Left lung (tissue), 4 donors: ENCODE measurements at regions not wholly inside any gene's neighbourhood (a gene's known extent, or its start where the extent isn't known, plus 50 kb on each side); places are given as distances from the start of the nearest gene placed in this dataset.

Source experiments
- ATAC-seq: fragments of 200-7000 bp; cut with Tn5 transposase; one replicate; pipeline ENCODE4 v1.9.1; 2020; ENCODE audit warnings: moderate library complexity
- DNase-seq, 4 donors: peaks; one replicate each; pipeline ENCODE4 v3.0.0-alpha.2; 2013 to 2020
- H3K27ac ChIP-seq, 2 donors: fragments of 200-600 bp; sonication (generic) in 1 of 2; one replicate each; pipeline versions ENCODE4 v1.5.0 to v1.8.0; 2020 to 2021
- H3K27me3 ChIP-seq, 2 donors: fragments of 200-600 bp; sonication (generic) in 1 of 2; one replicate each; pipeline versions ENCODE4 v1.5.0 to v1.8.0; 2020 to 2021
- H3K36me3 ChIP-seq, 2 donors: fragments of 200-600 bp; sonication (generic) in 1 of 2; one replicate each; pipeline versions ENCODE4 v1.5.0 to v1.8.0; 2020 to 2021
- H3K4me1 ChIP-seq, 2 donors: fragments of 200-600 bp; one replicate each; pipeline ENCODE4 v1.8.0; 2021
- H3K4me3 ChIP-seq, 2 donors: fragments of 200-600 bp; sonication (generic) in 1 of 2; one replicate each; pipeline versions ENCODE4 v1.5.0 to v1.8.0; 2020 to 2021; ENCODE audit warnings: mild to moderate bottlenecking in 1 of 2
- H3K9me3 ChIP-seq, 2 donors: fragments of 200-600 bp; sonication (generic) in 1 of 2; one replicate each; pipeline versions ENCODE4 v1.5.0 to v1.8.0; 2020 to 2021
- intact Hi-C, 2 donors: fragments of 100-400 bp; cut with DNase I; formaldehyde crosslinking; loops; one replicate each; pipeline versions ENCODE4 v1.11.2 to v1.14.2; 2022
- TF ChIP-seq, protein P1 (sequence below), 2 donors: fragments of 200-600 bp; sonication (generic) in 1 of 2; IDR thresholded peaks; one replicate each; pipeline versions ENCODE4 v1.5.0 to v1.8.0; 2021; ENCODE audit warnings: antibody characterized with exemption in 2 of 2
- donor health status: DM: no; HTN: yes; CAD: no.
- donor health status: DM: no; HTN: no; CAD: no.

DNA sequence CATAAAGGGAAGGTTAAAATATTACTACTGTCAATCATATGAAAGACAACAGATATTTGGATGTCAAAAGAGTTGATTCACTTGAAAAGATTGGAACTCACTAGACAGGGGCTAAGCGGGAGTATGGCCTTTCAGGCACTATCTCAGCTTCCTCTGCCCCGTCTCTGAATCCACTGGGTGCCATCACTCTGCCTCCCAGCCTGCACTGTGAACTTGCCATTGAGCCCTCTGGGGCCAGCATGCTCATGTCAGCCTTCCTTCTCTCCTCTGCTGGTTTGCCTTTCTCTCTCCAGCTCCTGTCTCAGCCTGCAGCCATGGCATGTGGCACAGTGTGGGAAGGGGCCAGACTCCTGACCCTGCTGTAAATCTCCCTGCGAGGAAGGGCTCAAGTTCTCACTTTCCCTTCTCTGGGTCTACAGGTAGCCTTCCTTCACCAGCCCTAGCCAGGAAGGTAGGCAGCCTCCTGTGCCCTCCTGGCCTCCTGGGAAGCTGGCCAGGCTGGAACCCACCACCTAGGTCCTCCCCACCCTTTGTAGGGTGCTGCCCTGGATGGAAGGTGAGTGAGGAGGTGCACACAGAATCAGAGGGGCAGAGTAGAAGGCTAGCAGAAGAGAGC lies 54.0 kb upstream of the SLCO2A1 start:
- Histone ChIP-seq H3K36me3 (no peaks in the 10 kb centered on the region), H3K27me3 (no peaks in the 10 kb centered on the region), H3K4me3 (no peak overlapping the region), H3K27ac (no peak overlapping the region), H3K9me3 (peaks cover 0 to 18% of the 10 kb centered on the region in 2 donors), H3K4me1 (no peaks in the 10 kb centered on the region)
- TF ChIP-seq, protein P1, sequence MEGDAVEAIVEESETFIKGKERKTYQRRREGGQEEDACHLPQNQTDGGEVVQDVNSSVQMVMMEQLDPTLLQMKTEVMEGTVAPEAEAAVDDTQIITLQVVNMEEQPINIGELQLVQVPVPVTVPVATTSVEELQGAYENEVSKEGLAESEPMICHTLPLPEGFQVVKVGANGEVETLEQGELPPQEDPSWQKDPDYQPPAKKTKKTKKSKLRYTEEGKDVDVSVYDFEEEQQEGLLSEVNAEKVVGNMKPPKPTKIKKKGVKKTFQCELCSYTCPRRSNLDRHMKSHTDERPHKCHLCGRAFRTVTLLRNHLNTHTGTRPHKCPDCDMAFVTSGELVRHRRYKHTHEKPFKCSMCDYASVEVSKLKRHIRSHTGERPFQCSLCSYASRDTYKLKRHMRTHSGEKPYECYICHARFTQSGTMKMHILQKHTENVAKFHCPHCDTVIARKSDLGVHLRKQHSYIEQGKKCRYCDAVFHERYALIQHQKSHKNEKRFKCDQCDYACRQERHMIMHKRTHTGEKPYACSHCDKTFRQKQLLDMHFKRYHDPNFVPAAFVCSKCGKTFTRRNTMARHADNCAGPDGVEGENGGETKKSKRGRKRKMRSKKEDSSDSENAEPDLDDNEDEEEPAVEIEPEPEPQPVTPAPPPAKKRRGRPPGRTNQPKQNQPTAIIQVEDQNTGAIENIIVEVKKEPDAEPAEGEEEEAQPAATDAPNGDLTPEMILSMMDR (IDR thresholded peaks at IDR 0.05): no peak
- DNase-seq (no peak), ATAC-seq (no peak)
- intact Hi-C loops: no loop called here

DNA sequence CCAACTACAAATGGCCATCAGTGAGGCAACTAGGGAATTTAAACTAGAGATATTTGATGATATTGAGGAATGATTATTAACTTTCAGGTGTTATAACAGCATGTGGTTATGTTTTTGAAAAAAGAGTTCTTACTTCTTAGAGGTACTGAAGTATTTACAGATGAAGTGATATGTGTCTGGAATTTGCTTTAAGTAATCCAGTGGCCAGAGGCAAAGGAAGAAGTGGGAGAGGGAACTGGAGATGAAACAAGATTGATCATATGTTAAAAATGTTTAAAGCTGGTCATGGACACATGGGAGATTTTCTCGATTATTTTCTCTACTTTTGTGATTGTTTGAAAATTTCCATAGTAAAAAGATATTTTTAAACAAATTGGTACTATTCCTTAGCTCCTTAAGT lies 53.3 kb upstream of the SLCO2A1 start:
- no peak overlapping the region for H3K4me3 ChIP-seq

DNA sequence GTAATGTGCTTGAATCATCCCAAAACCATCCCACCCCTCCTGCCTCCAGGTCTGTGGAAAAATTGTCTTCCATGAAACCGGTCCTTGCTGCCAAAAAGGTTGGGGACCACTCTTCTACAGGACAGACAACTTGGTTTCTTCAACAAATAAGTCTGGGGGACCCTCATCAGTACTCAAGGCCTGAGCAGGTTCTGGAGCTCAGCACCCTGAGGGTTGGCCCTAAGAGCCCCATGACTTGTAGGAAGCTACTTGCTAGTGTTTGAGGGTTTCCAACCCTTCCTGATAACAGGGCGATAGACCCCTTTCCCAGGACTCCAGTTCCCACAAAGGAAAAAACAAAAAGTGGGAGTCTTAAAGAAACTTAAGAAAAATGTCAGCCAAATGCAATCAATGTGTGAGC lies 52.9 kb upstream of the SLCO2A1 start:
- Histone ChIP-seq H3K36me3 (no peaks in the 10 kb centered on the region), H3K27ac (no peak overlapping the region), H3K4me1 (no peaks in the 10 kb centered on the region), H3K27me3 (no peaks in the 10 kb centered on the region), H3K4me3 (no peak overlapping the region), H3K9me3 (peaks cover 0 to 18% of the 10 kb centered on the region in 2 donors)
- no peak for ATAC-seq
- no peak for DNase-seq
- TF ChIP-seq, protein P1 (IDR thresholded peaks at IDR 0.05): no peak
- intact Hi-C loops: no loop called here

More for the DNA sequence above, 53.3 kb upstream of the SLCO2A1 start:
- Histone ChIP-seq H3K9me3 (peaks cover 0 to 18% of the 10 kb centered on the region in 2 donors), H3K27me3 (no peaks in the 10 kb centered on the region), H3K27ac (no peak overlapping the region), H3K36me3 (no peaks in the 10 kb centered on the region), H3K4me1 (no peaks in the 10 kb centered on the region)
- DNase-seq: no peak
- TF ChIP-seq, protein P1 (IDR thresholded peaks at IDR 0.05): no peak
- ATAC-seq: no peak
- intact Hi-C loops: no loop called here

GRCh38 chr3:134081211-134081610 lies 51.5 kb upstream of the SLCO2A1 start:
- no peaks in the 10 kb centered on the region for H3K36me3 ChIP-seq
- intact Hi-C loops: no loop called here

DNA sequence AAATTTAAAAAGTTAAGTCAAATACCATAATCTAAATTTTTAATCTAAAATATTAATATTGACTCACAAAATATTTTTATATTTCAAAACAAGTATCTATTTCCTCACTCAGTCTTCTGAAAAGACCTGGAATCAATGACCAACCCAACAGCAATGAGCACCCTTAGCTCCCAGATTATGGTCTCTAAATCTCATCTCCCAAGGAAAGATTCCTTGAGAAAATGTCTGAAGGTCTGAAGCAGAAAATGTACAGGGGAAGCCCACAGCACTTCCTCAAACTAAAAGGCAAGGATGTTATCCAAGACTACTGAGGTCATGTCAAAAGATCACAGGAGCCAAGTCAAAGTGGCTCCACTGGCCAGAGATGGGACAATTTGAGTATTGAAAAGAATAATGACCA lies 51.0 kb upstream of the SLCO2A1 start:
- Histone ChIP-seq H3K4me1 (no peaks in the 10 kb centered on the region), H3K36me3 (no peaks in the 10 kb centered on the region), H3K4me3 (no peak overlapping the region), H3K27me3 (no peaks in the 10 kb centered on the region), H3K9me3 (peaks cover 0 to 18% of the 10 kb centered on the region in 2 donors), H3K27ac (no peak overlapping the region)
- DNase-seq (no peak), ATAC-seq (no peak)
- TF ChIP-seq, protein P1 (IDR thresholded peaks at IDR 0.05): no peak
- intact Hi-C loops: no loop called here

More at GRCh38 chr3:134081211-134081610, 51.5 kb upstream of the SLCO2A1 start:
- H3K4me3 ChIP-seq: no peak overlapping the region
- H3K27ac ChIP-seq: no peak overlapping the region
- H3K27me3 ChIP-seq: no peaks in the 10 kb centered on the region
- no peak for ATAC-seq
- no peak for DNase-seq
- TF ChIP-seq, protein P1 (IDR thresholded peaks at IDR 0.05): no peak
- peaks cover 0 to 18% of the 10 kb centered on the region in 2 donors for H3K9me3 ChIP-seq
- H3K4me1 ChIP-seq: no peaks in the 10 kb centered on the region
